ENCODE measurements at regions not wholly inside any gene's neighbourhood (a gene's known extent, or its start where the extent isn't known, plus 50 kb on each side); places are given as distances from the start of the nearest gene placed in this dataset.

- peaks cover 23% of the 10 kb centered on the region for H3K27me3 ChIP-seq (ENCODE audit: low read depth, low read length)
- peak; percentile 87 for TF ChIP-seq CTCF (IDR thresholded peaks at IDR 0.05; ENCODE audit: low read depth, low read length)
- TF ChIP-seq EZH2phosphoT487 (IDR thresholded peaks at IDR 0.05; ENCODE audit: low read depth) = no peak
Measured at GRCh38 chr14:76647697-76648298, 113.5 kb upstream of the VASH1 start.

GRCh38 chr14:76651410-76652055, 109.7 kb upstream of the VASH1 start:
- no peak overlapping the region for H3K27ac ChIP-seq (ENCODE audit: low read length)
- TF ChIP-seq CTCF (IDR thresholded peaks at IDR 0.05; ENCODE audit: low read depth, low read length) (no peak), EZH2phosphoT487 (IDR thresholded peaks at IDR 0.05; ENCODE audit: low read depth) (no peak)
- H3K9ac ChIP-seq (ENCODE audit: low read length) = no peak overlapping the region
- H3K4me2 ChIP-seq (ENCODE audit: low read length) = no peak overlapping the region
- H4K20me1 ChIP-seq (ENCODE audit: insufficient read depth, low read length) = no peaks in the 10 kb centered on the region
- H3K4me1 ChIP-seq (ENCODE audit: low read length) = no peaks in the 10 kb centered on the region
- H3K4me3 ChIP-seq (ENCODE audit: low read length) = no peak overlapping the region
- H3K9me3 ChIP-seq (ENCODE audit: insufficient read depth, low read length) = no peaks in the 10 kb centered on the region
- no peaks in the 10 kb centered on the region for H3K36me3 ChIP-seq (replicated peaks; ENCODE audit: low read depth, low read length)
- H2AFZ ChIP-seq (ENCODE audit: low read depth, low read length) = no peak overlapping the region
- no peaks in the 10 kb centered on the region for H3K79me2 ChIP-seq (ENCODE audit: low read length)
- H3K27me3 ChIP-seq (ENCODE audit: low read depth, low read length) = peaks cover 12% of the 10 kb centered on the region

More at GRCh38 chr14:76647697-76648298, 113.5 kb upstream of the VASH1 start:
- H3K9me3 ChIP-seq (ENCODE audit: insufficient read depth, low read length) = no peaks in the 10 kb centered on the region
- no peaks in the 10 kb centered on the region for H3K36me3 ChIP-seq (replicated peaks; ENCODE audit: low read depth, low read length)
- no peak overlapping the region for H2AFZ ChIP-seq (ENCODE audit: low read depth, low read length)
- H3K27ac ChIP-seq (ENCODE audit: low read length) = no peak overlapping the region
- H3K4me3 ChIP-seq (ENCODE audit: low read length) = no peak overlapping the region
- H3K4me1 ChIP-seq (ENCODE audit: low read length) = no peaks in the 10 kb centered on the region
- no peaks in the 10 kb centered on the region for H3K79me2 ChIP-seq (ENCODE audit: low read length)
- no peaks in the 10 kb centered on the region for H4K20me1 ChIP-seq (ENCODE audit: insufficient read depth, low read length)
- H3K9ac ChIP-seq (ENCODE audit: low read length) = no peak overlapping the region
- H3K4me2 ChIP-seq (ENCODE audit: low read length) = no peak overlapping the region

GRCh38 chr14:76653875-76654572, 107.2 kb upstream of the VASH1 start:
- H3K4me3 ChIP-seq (ENCODE audit: low read length) = no peak overlapping the region
- H3K79me2 ChIP-seq (ENCODE audit: low read length) = no peaks in the 10 kb centered on the region
- H3K27me3 ChIP-seq (ENCODE audit: low read depth, low read length) = peaks cover 12% of the 10 kb centered on the region
- H4K20me1 ChIP-seq (ENCODE audit: insufficient read depth, low read length) = no peaks in the 10 kb centered on the region
- H3K9ac ChIP-seq (ENCODE audit: low read length) = no peak overlapping the region
- no peak overlapping the region for H2AFZ ChIP-seq (ENCODE audit: low read depth, low read length)
- H3K9me3 ChIP-seq (ENCODE audit: insufficient read depth, low read length) = 0 out of 2 replicates have a peak, but pooled peaks cover 4% of the 10 kb centered on the region
- H3K27ac ChIP-seq (ENCODE audit: low read length) = no peak overlapping the region
- no peak overlapping the region for H3K4me2 ChIP-seq (ENCODE audit: low read length)
- H3K36me3 ChIP-seq (replicated peaks; ENCODE audit: low read depth, low read length) = no peaks in the 10 kb centered on the region
- H3K4me1 ChIP-seq (ENCODE audit: low read length) = no peaks in the 10 kb centered on the region
- no peak for TF ChIP-seq EZH2phosphoT487 (IDR thresholded peaks at IDR 0.05; ENCODE audit: low read depth)

- Histone ChIP-seq H3K27me3 (ENCODE audit: low read depth, low read length) (peaks cover 19% of the 10 kb centered on the region), H3K9ac (ENCODE audit: low read length) (no peak overlapping the region), H3K4me1 (ENCODE audit: low read length) (no peaks in the 10 kb centered on the region), H2AFZ (ENCODE audit: low read depth, low read length) (no peak overlapping the region), H4K20me1 (ENCODE audit: insufficient read depth, low read length) (no peaks in the 10 kb centered on the region), H3K9me3 (ENCODE audit: insufficient read depth, low read length) (0 out of 2 replicates have a peak, but pooled peaks cover 4% of the 10 kb centered on the region), H3K79me2 (ENCODE audit: low read length) (no peaks in the 10 kb centered on the region), H3K4me2 (ENCODE audit: low read length) (no peak overlapping the region), H3K4me3 (ENCODE audit: low read length) (no peak overlapping the region), H3K27ac (ENCODE audit: low read length) (no peak overlapping the region), H3K36me3 (replicated peaks; ENCODE audit: low read depth, low read length) (no peaks in the 10 kb centered on the region)
- TF ChIP-seq EZH2phosphoT487 (IDR thresholded peaks at IDR 0.05; ENCODE audit: low read depth) (no peak), CTCF (IDR thresholded peaks at IDR 0.05; ENCODE audit: low read depth, low read length) (no peak)
Measured at GRCh38 chr14:76654573-76655108, 106.6 kb upstream of the VASH1 start.

All from OCI-LY3 (cell line).